AG08396 (cell line): ENCODE measurements at regions not wholly inside any gene's neighbourhood (a gene's known extent, or its start where the extent isn't known, plus 50 kb on each side); places are given as distances from the start of the nearest gene placed in this dataset.
"Not testable (repeated sequence)": the region's sequence is repeated elsewhere in the genome, so short reads cannot be mapped to it uniquely, and the experiment has no call there.

ENCODE experiments used
- DNase-seq: peaks from one replicate; pipeline ENCODE4 v3.0.0; 2012; ENCODE audit warnings: low spot score, mixed read lengths

- DNase-seq, result not testable (repeated sequence)
Observed at GRCh38 chr13:46466074-46466473, 79.0 kb upstream of the RUBCNL start.

GRCh38 chr13:46463719-46464118 lies 76.7 kb upstream of the RUBCNL start:
- no peak for DNase-seq

GRCh38 chr13:46460223-46460622 lies 73.2 kb upstream of the RUBCNL start:
- not testable (repeated sequence) for DNase-seq

- DNase-seq, result not testable (repeated sequence)
Observed at GRCh38 chr13:46457255-46457654, 70.2 kb upstream of the RUBCNL start.

GRCh38 chr13:46455924-46456323 lies 68.9 kb upstream of the RUBCNL start:
- not testable (repeated sequence) for DNase-seq

GRCh38 chr13:46451145-46451544 lies 64.1 kb upstream of the RUBCNL start:
- not testable (repeated sequence) for DNase-seq

GRCh38 chr13:46449949-46450348 lies 62.9 kb upstream of the RUBCNL start:
- DNase-seq, result not testable (repeated sequence)

GRCh38 chr13:46448148-46448547 lies 61.1 kb upstream of the RUBCNL start:
- DNase-seq, result not testable (repeated sequence)

GRCh38 chr13:46437808-46438404 lies 50.9 kb upstream of the RUBCNL start:
- not testable (repeated sequence) for DNase-seq
